ENCODE measurements at regions not wholly inside any gene's neighbourhood (a gene's known extent, or its start where the extent isn't known, plus 50 kb on each side); places are given as distances from the start of the nearest gene placed in this dataset.
A peak's percentile ranks its signal among the peaks of the same experiment; 100 is the strongest.

- H3K4me1 ChIP-seq (ENCODE audit: control insufficient read depth in 2 of 2, insufficient read depth in 1 of 2, low read depth in 1 of 2, low read length in 2 of 2), result no peaks in the 10 kb centered on the region
- H3K27me3 ChIP-seq (ENCODE audit: control insufficient read depth in 3 of 3, insufficient read depth in 3 of 3, low read depth in 1 of 3, low read length in 3 of 3), result no peaks in the 10 kb centered on the region
- H3K9ac ChIP-seq (ENCODE audit: low read depth, low read length, poor library complexity), result no peak overlapping the region
- no CpG with 5 or more reads among the region's 7 CpGs for WGBS, 2 donors (ENCODE audit: extremely low coverage in 2 of 2, insufficient read length in 2 of 2, insufficient replicate concordance in 1 of 2)
- H4K91ac ChIP-seq (ENCODE audit: low read depth, low read length, poor library complexity), result no peak overlapping the region
- no peak overlapping the region for H2BK12ac ChIP-seq (ENCODE audit: low read length)
- H3K9me3 ChIP-seq (replicated peaks in 1 of 2; ENCODE audit: control insufficient read depth in 2 of 2, insufficient read depth in 1 of 2, low read depth in 1 of 2, low read length in 2 of 2), result peaks cover 0 to 4% of the 10 kb centered on the region in 2 donors
- H2BK120ac ChIP-seq (ENCODE audit: low read depth, low read length), result no peak overlapping the region
- no peak overlapping the region for H3K27ac ChIP-seq (replicated peaks; ENCODE audit: low read length)
- no peaks in the 10 kb centered on the region for H3K36me3 ChIP-seq (replicated peaks in 1 of 2; ENCODE audit: control insufficient read depth in 2 of 2, insufficient read depth in 2 of 2, low read length in 2 of 2)
- DNase-seq (ENCODE audit: low spot score), result no peak
- no peak overlapping the region for H2BK5ac ChIP-seq (ENCODE audit: low read length)
- H3K18ac ChIP-seq (ENCODE audit: low read length), result no peak overlapping the region
- H3K23ac ChIP-seq (ENCODE audit: low read depth, low read length, poor library complexity), result no peak overlapping the region
- no peak overlapping the region for H4K8ac ChIP-seq (ENCODE audit: low read depth, low read length)
- no peak overlapping the region for H3K4me3 ChIP-seq (ENCODE audit: low read length in 2 of 2)
- peaks cover 5% of the 10 kb centered on the region for H3K79me1 ChIP-seq (ENCODE audit: low read depth, low read length)
- no peak overlapping the region for H2AFZ ChIP-seq (ENCODE audit: low read length)
- H2BK15ac ChIP-seq (ENCODE audit: low read length), result no peak overlapping the region
- no peak overlapping the region for H2AK5ac ChIP-seq (ENCODE audit: low read depth, low read length)
- no peak overlapping the region for H3K4me2 ChIP-seq (ENCODE audit: insufficient read depth, low read length, poor library complexity, severe bottlenecking)
- H3K4ac ChIP-seq (ENCODE audit: low read length), result no peak overlapping the region
- H3K14ac ChIP-seq (ENCODE audit: low read length), result no peak overlapping the region
Observed at GRCh38 chr6:166784691-166785090, 157.6 kb upstream of the RPS6KA2 start.

- Histone ChIP-seq H3K18ac (ENCODE audit: low read length) (peak overlapping the region; percentile 38), H3K9ac (ENCODE audit: low read depth, low read length, poor library complexity) (no peak overlapping the region), H2BK15ac (ENCODE audit: low read length) (no peak overlapping the region), H3K4me3 (ENCODE audit: low read length in 2 of 2) (no peak overlapping the region), H3K4ac (ENCODE audit: low read length) (no peak overlapping the region), H3K4me1 (ENCODE audit: control insufficient read depth in 2 of 2, insufficient read depth in 1 of 2, low read depth in 1 of 2, low read length in 2 of 2) (no peaks in the 10 kb centered on the region), H3K4me2 (ENCODE audit: insufficient read depth, low read length, poor library complexity, severe bottlenecking) (no peak overlapping the region), H2BK5ac (ENCODE audit: low read length) (no peak overlapping the region), H2AK5ac (ENCODE audit: low read depth, low read length) (no peak overlapping the region), H3K79me1 (ENCODE audit: low read depth, low read length) (peaks cover 5% of the 10 kb centered on the region), H3K14ac (ENCODE audit: low read length) (peak overlapping the region; percentile 71), H3K36me3 (replicated peaks in 1 of 2; ENCODE audit: control insufficient read depth in 2 of 2, insufficient read depth in 2 of 2, low read length in 2 of 2) (no peaks in the 10 kb centered on the region), H2BK120ac (ENCODE audit: low read depth, low read length) (no peak overlapping the region), H3K9me3 (replicated peaks in 1 of 2; ENCODE audit: control insufficient read depth in 2 of 2, insufficient read depth in 1 of 2, low read depth in 1 of 2, low read length in 2 of 2) (peaks cover 0 to 4% of the 10 kb centered on the region in 2 donors), H3K27ac (replicated peaks; ENCODE audit: low read length) (no peak overlapping the region), H4K8ac (ENCODE audit: low read depth, low read length) (peak overlapping the region; percentile 17), H2BK12ac (ENCODE audit: low read length) (peak overlapping the region; percentile 22), H3K27me3 (ENCODE audit: control insufficient read depth in 3 of 3, insufficient read depth in 3 of 3, low read depth in 1 of 3, low read length in 3 of 3) (no peaks in the 10 kb centered on the region), H3K23ac (ENCODE audit: low read depth, low read length, poor library complexity) (peak overlapping the region; percentile 80), H2AFZ (ENCODE audit: low read length) (no peak overlapping the region), H4K91ac (ENCODE audit: low read depth, low read length, poor library complexity) (no peak overlapping the region)
- DNase-seq (ENCODE audit: low spot score), result no peak
- no CpG with 5 or more reads among the region's 10 CpGs for WGBS, 2 donors (ENCODE audit: extremely low coverage in 2 of 2, insufficient read length in 2 of 2, insufficient replicate concordance in 1 of 2)
Observed at GRCh38 chr6:166782520-166782919, 155.5 kb upstream of the RPS6KA2 start.

DNA sequence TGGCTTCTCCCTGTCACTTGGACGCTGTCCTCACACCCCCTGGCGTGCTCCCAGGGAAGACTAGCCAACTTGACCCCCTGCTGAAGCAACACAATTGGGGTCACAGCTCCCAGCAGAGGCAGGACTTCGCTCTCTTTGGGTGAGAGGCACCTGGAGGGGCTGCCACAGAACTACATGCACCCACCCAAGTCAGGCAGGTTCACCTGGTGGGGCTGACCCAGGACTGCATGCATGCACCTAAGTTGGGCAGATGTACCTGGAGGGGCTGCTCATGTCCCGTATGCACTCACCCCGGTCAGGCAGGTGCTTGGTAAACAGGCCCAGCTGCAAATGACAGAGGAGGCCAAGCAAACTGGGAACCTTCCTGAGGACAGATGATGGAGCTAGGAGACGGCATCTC lies 154.3 kb upstream of the RPS6KA2 start:
- Histone ChIP-seq H3K9me3 (replicated peaks in 1 of 2; ENCODE audit: control insufficient read depth in 2 of 2, insufficient read depth in 1 of 2, low read depth in 1 of 2, low read length in 2 of 2) (peaks cover 0 to 4% of the 10 kb centered on the region in 2 donors), H3K79me1 (ENCODE audit: low read depth, low read length) (peaks cover 5% of the 10 kb centered on the region), H3K27ac (replicated peaks; ENCODE audit: low read length) (no peak overlapping the region), H2AFZ (ENCODE audit: low read length) (no peak overlapping the region), H3K14ac (ENCODE audit: low read length) (no peak overlapping the region), H3K27me3 (ENCODE audit: control insufficient read depth in 3 of 3, insufficient read depth in 3 of 3, low read depth in 1 of 3, low read length in 3 of 3) (no peaks in the 10 kb centered on the region), H3K4me2 (ENCODE audit: insufficient read depth, low read length, poor library complexity, severe bottlenecking) (no peak overlapping the region), H3K18ac (ENCODE audit: low read length) (peak overlapping the region; percentile 64), H3K36me3 (replicated peaks in 1 of 2; ENCODE audit: control insufficient read depth in 2 of 2, insufficient read depth in 2 of 2, low read length in 2 of 2) (no peaks in the 10 kb centered on the region), H3K4me3 (ENCODE audit: low read length in 2 of 2) (no peak overlapping the region), H2BK12ac (ENCODE audit: low read length) (no peak overlapping the region), H3K4ac (ENCODE audit: low read length) (no peak overlapping the region), H2BK5ac (ENCODE audit: low read length) (no peak overlapping the region), H3K4me1 (ENCODE audit: control insufficient read depth in 2 of 2, insufficient read depth in 1 of 2, low read depth in 1 of 2, low read length in 2 of 2) (no peaks in the 10 kb centered on the region), H3K9ac (ENCODE audit: low read depth, low read length, poor library complexity) (no peak overlapping the region), H2BK15ac (ENCODE audit: low read length) (no peak overlapping the region), H3K23ac (ENCODE audit: low read depth, low read length, poor library complexity) (no peak overlapping the region), H4K91ac (ENCODE audit: low read depth, low read length, poor library complexity) (no peak overlapping the region), H4K8ac (ENCODE audit: low read depth, low read length) (no peak overlapping the region), H2BK120ac (ENCODE audit: low read depth, low read length) (no peak overlapping the region), H2AK5ac (ENCODE audit: low read depth, low read length) (peak overlapping the region; percentile 11)
- no CpG with 5 or more reads among the region's 6 CpGs for WGBS, 2 donors (ENCODE audit: extremely low coverage in 2 of 2, insufficient read length in 2 of 2, insufficient replicate concordance in 1 of 2)
- DNase-seq (ENCODE audit: low spot score), result no peak

- Histone ChIP-seq H3K9ac (ENCODE audit: low read depth, low read length, poor library complexity) (no peak overlapping the region), H2AFZ (ENCODE audit: low read length) (no peak overlapping the region), H3K9me3 (replicated peaks in 1 of 2; ENCODE audit: control insufficient read depth in 2 of 2, insufficient read depth in 1 of 2, low read depth in 1 of 2, low read length in 2 of 2) (peaks cover 0 to 4% of the 10 kb centered on the region in 2 donors), H3K4ac (ENCODE audit: low read length) (no peak overlapping the region), H3K14ac (ENCODE audit: low read length) (no peak overlapping the region), H3K18ac (ENCODE audit: low read length) (peak overlapping the region; percentile 46), H3K27ac (replicated peaks; ENCODE audit: low read length) (no peak overlapping the region), H3K4me2 (ENCODE audit: insufficient read depth, low read length, poor library complexity, severe bottlenecking) (no peak overlapping the region), H4K91ac (ENCODE audit: low read depth, low read length, poor library complexity) (no peak overlapping the region), H2BK5ac (ENCODE audit: low read length) (no peak overlapping the region), H3K79me1 (ENCODE audit: low read depth, low read length) (peaks cover 5% of the 10 kb centered on the region), H2AK5ac (ENCODE audit: low read depth, low read length) (peak overlapping the region; percentile 27), H4K8ac (ENCODE audit: low read depth, low read length) (no peak overlapping the region), H3K4me3 (ENCODE audit: low read length in 2 of 2) (no peak overlapping the region), H3K23ac (ENCODE audit: low read depth, low read length, poor library complexity) (no peak overlapping the region), H3K36me3 (replicated peaks in 1 of 2; ENCODE audit: control insufficient read depth in 2 of 2, insufficient read depth in 2 of 2, low read length in 2 of 2) (no peaks in the 10 kb centered on the region), H2BK15ac (ENCODE audit: low read length) (no peak overlapping the region), H3K27me3 (ENCODE audit: control insufficient read depth in 3 of 3, insufficient read depth in 3 of 3, low read depth in 1 of 3, low read length in 3 of 3) (no peaks in the 10 kb centered on the region), H3K4me1 (ENCODE audit: control insufficient read depth in 2 of 2, insufficient read depth in 1 of 2, low read depth in 1 of 2, low read length in 2 of 2) (no peaks in the 10 kb centered on the region), H2BK12ac (ENCODE audit: low read length) (no peak overlapping the region), H2BK120ac (ENCODE audit: low read depth, low read length) (no peak overlapping the region)
- no peak for DNase-seq (ENCODE audit: low spot score)
- no CpG with 5 or more reads among the region's 13 CpGs for whole genome bisulfite sequencing, 2 donors (ENCODE audit: extremely low coverage in 2 of 2, insufficient read length in 2 of 2, insufficient replicate concordance in 1 of 2)
Observed at GRCh38 chr6:166779963-166780683, 153.1 kb upstream of the RPS6KA2 start.
